Ascending aorta (tissue), 2 donors: ENCODE measurements at regions not wholly inside any gene's neighbourhood (a gene's known extent, or its start where the extent isn't known, plus 50 kb on each side); places are given as distances from the start of the nearest gene placed in this dataset.
"Not testable (repeated sequence)": the region's sequence is repeated elsewhere in the genome, so short reads cannot be mapped to it uniquely, and the experiment has no call there.

Experiments used
- DNase-seq, 2 donors: peaks; one replicate each; pipeline ENCODE4 v3.0.0-alpha.2; 2019; ENCODE audit warnings: low spot score in 2 of 2
- H3K27ac ChIP-seq, 2 donors: fragments of 200-600 bp; sonication (generic); one replicate each; pipeline ENCODE4 v1.5.1; 2016 to 2017; ENCODE audit warnings: mild to moderate bottlenecking in 1 of 2
- H3K27me3 ChIP-seq: fragments of 200-600 bp; sonication (generic); one replicate; pipeline ENCODE4 v1.5.1; 2017
- H3K36me3 ChIP-seq, 2 donors: fragments of 200-600 bp; sonication (generic); one replicate each; pipeline ENCODE4 v1.5.1; 2016
- H3K4me1 ChIP-seq, 2 donors: fragments of 200-600 bp; sonication (generic); one replicate each; pipeline ENCODE4 v1.5.1; 2016 to 2017; ENCODE audit warnings: mild to moderate bottlenecking in 1 of 2
- H3K4me3 ChIP-seq, 2 donors: fragments of 200-600 bp; sonication (generic); one replicate each; pipeline ENCODE4 v1.5.1; 2016 to 2017; ENCODE audit warnings: mild to moderate bottlenecking in 1 of 2
- H3K9me3 ChIP-seq, 2 donors: fragments of 200-600 bp; sonication (generic); one replicate each; pipeline ENCODE4 v1.5.1; 2016
- intact Hi-C: fragments of 100-400 bp; cut with DNase I; formaldehyde crosslinking; loops from one replicate; pipeline ENCODE4 v1.15.1; 2023
- TF ChIP-seq, protein P1 (sequence below), 3 experiments: fragments of 200-600 bp in 2 of 3; fragments of 450-650 bp in 1 of 3; sonication (generic) in 2 of 3; IDR thresholded peaks; one replicate each; pipeline ENCODE4 v1.5.1; 2016 to 2019; ENCODE audit warnings: antibody characterized with exemption in 3 of 3, mild to moderate bottlenecking in 1 of 3, moderate library complexity in 1 of 3

- DNase-seq, result no peak
- H3K27me3 ChIP-seq, result no peaks in the 10 kb centered on the region
- no peaks in the 10 kb centered on the region for H3K4me1 ChIP-seq
- H3K9me3 ChIP-seq, result no peaks in the 10 kb centered on the region
- H3K36me3 ChIP-seq, result no peaks in the 10 kb centered on the region
- H3K27ac ChIP-seq, result no peak overlapping the region
- intact Hi-C loops, result no loop called here
- H3K4me3 ChIP-seq, result no peak overlapping the region
- TF ChIP-seq, protein P1, sequence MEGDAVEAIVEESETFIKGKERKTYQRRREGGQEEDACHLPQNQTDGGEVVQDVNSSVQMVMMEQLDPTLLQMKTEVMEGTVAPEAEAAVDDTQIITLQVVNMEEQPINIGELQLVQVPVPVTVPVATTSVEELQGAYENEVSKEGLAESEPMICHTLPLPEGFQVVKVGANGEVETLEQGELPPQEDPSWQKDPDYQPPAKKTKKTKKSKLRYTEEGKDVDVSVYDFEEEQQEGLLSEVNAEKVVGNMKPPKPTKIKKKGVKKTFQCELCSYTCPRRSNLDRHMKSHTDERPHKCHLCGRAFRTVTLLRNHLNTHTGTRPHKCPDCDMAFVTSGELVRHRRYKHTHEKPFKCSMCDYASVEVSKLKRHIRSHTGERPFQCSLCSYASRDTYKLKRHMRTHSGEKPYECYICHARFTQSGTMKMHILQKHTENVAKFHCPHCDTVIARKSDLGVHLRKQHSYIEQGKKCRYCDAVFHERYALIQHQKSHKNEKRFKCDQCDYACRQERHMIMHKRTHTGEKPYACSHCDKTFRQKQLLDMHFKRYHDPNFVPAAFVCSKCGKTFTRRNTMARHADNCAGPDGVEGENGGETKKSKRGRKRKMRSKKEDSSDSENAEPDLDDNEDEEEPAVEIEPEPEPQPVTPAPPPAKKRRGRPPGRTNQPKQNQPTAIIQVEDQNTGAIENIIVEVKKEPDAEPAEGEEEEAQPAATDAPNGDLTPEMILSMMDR (IDR thresholded peaks at IDR 0.05), result no peak
Measured at GRCh38 chr4:13922873-13923645, 295.5 kb upstream of the BOD1L1 start.

GRCh38 chr4:13924900-13925299 is 297.4 kb upstream of the BOD1L1 start:
- H3K36me3 ChIP-seq, H3K27ac ChIP-seq, H3K4me1 ChIP-seq, H3K9me3 ChIP-seq, DNase-seq, intact Hi-C loops, H3K4me3 ChIP-seq, H3K27me3 ChIP-seq: not testable (repeated sequence)

- intact Hi-C loops, result no loop called here
- Histone ChIP-seq H3K9me3 (no peaks in the 10 kb centered on the region), H3K4me3 (no peak overlapping the region), H3K36me3 (no peaks in the 10 kb centered on the region), H3K27ac (no peak overlapping the region), H3K27me3 (no peaks in the 10 kb centered on the region), H3K4me1 (no peaks in the 10 kb centered on the region)
- TF ChIP-seq, protein P1 (IDR thresholded peaks at IDR 0.05), result no peak
- no peak for DNase-seq
Measured at GRCh38 chr4:13928214-13928613, 300.7 kb upstream of the BOD1L1 start.

- H3K36me3 ChIP-seq, result no peaks in the 10 kb centered on the region
- no peaks in the 10 kb centered on the region for H3K27me3 ChIP-seq
- H3K9me3 ChIP-seq, result no peaks in the 10 kb centered on the region
- no peak for DNase-seq
- no peak overlapping the region for H3K4me3 ChIP-seq
- intact Hi-C loops, result no loop called here
- no peak overlapping the region for H3K27ac ChIP-seq
- TF ChIP-seq, protein P1 (IDR thresholded peaks at IDR 0.05), result no peak
- no peaks in the 10 kb centered on the region for H3K4me1 ChIP-seq
Measured at GRCh38 chr4:13930155-13930554, 302.6 kb upstream of the BOD1L1 start.

GRCh38 chr4:13933191-13933590 is 305.7 kb upstream of the BOD1L1 start:
- Histone ChIP-seq H3K27ac (no peak overlapping the region), H3K9me3 (no peaks in the 10 kb centered on the region), H3K27me3 (no peaks in the 10 kb centered on the region), H3K4me1 (no peaks in the 10 kb centered on the region), H3K4me3 (no peak overlapping the region), H3K36me3 (no peaks in the 10 kb centered on the region)
- intact Hi-C loops, result no loop called here
- DNase-seq, result no peak
- TF ChIP-seq, protein P1 (IDR thresholded peaks at IDR 0.05), result no peak

- intact Hi-C loops, result no loop called here
- no peaks in the 10 kb centered on the region for H3K4me1 ChIP-seq
- no peaks in the 10 kb centered on the region for H3K36me3 ChIP-seq
- no peak for DNase-seq
- no peaks in the 10 kb centered on the region for H3K9me3 ChIP-seq
- H3K27me3 ChIP-seq, result no peaks in the 10 kb centered on the region
- no peak overlapping the region for H3K4me3 ChIP-seq
- no peak overlapping the region for H3K27ac ChIP-seq
- TF ChIP-seq, protein P1 (IDR thresholded peaks at IDR 0.05), result no peak
Measured at GRCh38 chr4:13938299-13938698, 310.8 kb upstream of the BOD1L1 start.
